LoVo (cell line): ENCODE measurements at regions not wholly inside any gene's neighbourhood (a gene's known extent, or its start where the extent isn't known, plus 50 kb on each side); places are given as distances from the start of the nearest gene placed in this dataset.

Source experiments
- DNase-seq: peaks from one replicate; pipeline ENCODE4 v3.0.0-alpha.2; 2016; ENCODE audit warnings: low spot score

DNA sequence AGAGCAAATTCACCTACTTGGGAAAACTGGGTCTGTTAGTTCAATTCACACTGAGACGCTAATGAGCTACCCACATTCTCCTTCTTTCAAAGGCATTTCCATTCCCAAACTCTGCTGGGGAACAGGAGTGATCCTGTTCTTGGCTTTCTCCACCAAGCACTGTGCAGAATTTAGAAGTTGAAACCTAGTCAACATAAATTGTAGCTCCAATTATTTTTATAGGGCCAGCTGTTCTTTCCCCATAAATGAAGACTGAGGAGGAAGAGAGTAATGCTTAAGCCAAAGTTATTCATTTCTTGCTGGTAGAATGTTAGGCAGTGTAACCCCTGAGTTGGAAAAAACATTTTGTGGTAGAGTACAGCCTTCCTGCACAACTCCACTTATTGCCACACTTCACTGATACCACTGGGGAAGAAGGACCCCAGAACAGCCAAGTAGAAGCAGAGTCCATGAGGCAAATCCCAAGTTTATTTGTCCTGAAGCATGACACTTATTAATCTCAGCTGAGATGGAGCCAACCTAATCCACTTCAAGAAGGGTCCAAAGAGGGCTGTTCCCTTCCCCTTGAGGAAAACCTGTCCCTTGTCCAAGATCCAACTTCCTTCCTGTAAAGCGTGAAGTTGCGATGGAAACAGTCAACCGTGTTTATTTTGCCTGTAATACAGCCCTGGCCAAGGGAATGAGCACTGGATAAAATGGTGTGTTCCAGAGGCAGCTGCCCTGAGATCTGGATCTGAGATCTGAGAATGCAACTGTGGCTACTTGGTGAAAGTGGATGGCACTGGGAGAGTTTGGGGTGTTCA, 151.8 kb downstream of the TBX5 start:
- DNase-seq: no peak

GRCh38 chr12:114248527-114248926, 157.4 kb downstream of the TBX5 start:
- no peak for DNase-seq

DNA sequence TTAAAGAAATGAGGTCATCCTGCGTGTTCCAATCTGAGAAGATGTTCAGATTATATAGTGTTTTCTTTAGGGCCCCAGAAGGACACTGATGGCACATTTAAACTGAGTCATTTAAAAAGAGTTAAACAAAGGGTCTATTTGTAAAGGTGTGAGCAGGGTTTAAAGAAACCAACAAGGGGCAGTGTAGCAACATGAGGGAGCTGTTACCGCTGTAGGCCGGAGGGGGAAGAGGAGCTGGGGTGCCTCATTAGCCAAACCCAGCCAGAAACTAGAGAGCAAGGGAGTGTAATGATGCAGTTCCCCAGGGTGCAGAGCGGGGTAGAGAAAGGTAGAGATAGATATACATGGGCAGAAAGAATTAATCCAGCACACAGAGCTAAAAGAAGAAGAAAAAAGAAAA, 160.4 kb downstream of the TBX5 start:
- DNase-seq: no peak

GRCh38 chr12:114241973-114242434, 163.9 kb downstream of the TBX5 start:
- no peak for DNase-seq

- DNase-seq: no peak
These were observed 165.7 kb downstream of the TBX5 start for GRCh38 chr12:114240288-114240687.

- no peak for DNase-seq
These were observed 167.1 kb downstream of the TBX5 start for GRCh38 chr12:114238808-114239207.

- no peak for DNase-seq
These were observed 168.7 kb downstream of the TBX5 start for GRCh38 chr12:114237230-114237629.

DNA sequence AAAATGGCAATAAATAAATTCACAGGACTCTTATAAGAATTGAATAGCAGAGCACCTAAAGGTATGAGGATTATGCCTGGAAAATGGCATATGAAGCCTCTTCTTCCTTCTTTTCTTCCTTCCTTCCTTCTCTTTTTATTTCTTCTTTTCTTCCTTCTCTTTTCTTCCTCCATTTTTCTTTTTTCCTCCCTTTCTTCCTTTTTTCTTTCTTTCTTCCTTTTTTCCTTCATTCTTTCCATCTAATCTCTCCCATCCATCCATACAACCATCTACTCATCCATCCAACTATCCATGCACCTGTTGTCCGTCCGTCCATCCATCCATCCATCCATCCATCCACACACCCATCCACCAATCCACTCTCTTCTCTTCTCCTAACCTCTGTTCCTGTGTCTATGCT, 173.8 kb downstream of the TBX5 start:
- no peak for DNase-seq

- no peak for DNase-seq
These were observed 176.8 kb downstream of the TBX5 start for GRCh38 chr12:114229150-114229549.

- DNase-seq: no peak
These were observed 179.6 kb downstream of the TBX5 start for GRCh38 chr12:114226241-114226928.

- no peak for DNase-seq
These were observed 183.8 kb downstream of the TBX5 start for GRCh38 chr12:114221957-114222630.

- DNase-seq: no peak
These were observed 184.7 kb downstream of the TBX5 start for GRCh38 chr12:114221136-114221833.

- no peak for DNase-seq
These were observed 185.6 kb downstream of the TBX5 start for GRCh38 chr12:114220311-114220710.

DNA sequence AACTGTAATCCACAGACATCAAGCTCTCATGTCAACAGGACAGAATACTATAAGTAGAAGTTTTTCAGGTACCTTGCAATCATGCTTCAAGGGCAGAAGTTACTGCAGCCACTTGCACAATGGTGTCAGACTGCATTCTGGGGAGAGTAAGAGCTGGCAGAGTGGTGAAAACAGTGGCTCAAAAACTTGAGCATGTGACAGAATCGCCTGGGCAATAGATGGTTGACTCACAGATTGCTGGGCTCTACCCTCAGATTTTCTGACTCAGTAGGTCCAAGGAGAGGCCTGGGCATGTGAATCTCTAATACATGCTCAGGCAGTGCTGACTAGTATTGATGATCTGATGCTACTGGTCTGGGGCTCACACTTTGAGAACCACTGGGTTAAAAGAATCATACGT, 187.8 kb downstream of the TBX5 start:
- no peak for DNase-seq

- DNase-seq: no peak
These were observed 190.2 kb downstream of the TBX5 start for GRCh38 chr12:114215746-114216145.

GRCh38 chr12:114213055-114213581, 192.8 kb downstream of the TBX5 start:
- no peak for DNase-seq

GRCh38 chr12:114209861-114210260, 196.1 kb downstream of the TBX5 start:
- no peak for DNase-seq

DNA sequence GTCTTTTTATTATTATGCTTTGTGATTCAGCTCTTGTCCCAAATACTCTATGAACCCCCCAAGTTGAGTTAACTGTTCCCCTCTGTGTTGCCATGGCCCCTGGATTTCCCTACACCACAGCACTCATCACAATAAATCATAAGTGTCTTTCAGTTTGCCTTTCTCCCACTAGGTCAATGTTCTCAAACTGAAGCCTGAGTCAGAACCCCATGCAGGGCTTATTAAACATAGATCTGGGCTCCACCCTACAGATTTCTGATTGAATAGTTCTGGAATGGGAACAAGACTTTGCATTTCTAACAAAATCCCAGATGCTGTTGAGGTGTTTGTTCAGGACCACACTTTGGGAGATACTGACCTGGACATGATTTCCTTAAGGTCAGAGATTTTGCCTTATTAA, 199.4 kb downstream of the TBX5 start:
- no peak for DNase-seq

DNA sequence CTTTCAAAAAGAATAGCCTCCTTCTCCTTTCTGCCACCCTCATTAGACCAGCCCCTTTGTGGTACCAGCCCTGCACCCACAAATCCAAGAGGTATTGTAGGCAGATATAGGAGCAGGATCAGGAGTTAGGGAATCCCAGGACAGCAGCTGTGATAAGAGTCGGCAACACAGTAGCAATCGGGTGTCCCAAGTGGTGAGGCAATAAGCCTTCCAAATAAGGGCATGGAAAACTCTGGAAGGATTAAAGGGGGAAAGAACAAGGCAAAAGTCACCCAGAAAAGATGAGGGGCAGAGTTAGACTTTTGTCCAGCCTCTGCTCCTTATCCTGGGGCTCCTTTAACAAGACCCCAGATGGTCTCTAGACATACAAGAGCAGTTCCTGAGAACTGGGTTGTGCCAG, 204.2 kb downstream of the TBX5 start:
- no peak for DNase-seq

DNA sequence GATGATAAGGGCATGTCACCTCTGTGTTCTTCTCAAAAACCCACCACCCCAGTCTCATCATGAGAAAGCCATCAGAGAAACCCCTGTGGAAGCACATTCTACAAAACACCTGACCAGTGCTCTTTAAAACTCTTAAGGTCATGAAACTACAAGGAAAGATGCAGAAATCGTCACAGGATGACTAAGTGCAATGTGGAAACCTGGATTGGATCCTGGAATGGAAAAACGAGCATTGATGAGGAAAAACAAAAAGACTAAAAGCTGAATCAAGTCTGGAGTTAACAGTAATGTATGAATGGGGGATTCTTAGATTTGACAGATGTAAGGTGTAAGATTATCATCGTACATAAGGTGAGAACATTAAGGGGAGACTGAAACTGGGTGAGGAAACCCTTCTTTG, 211.0 kb downstream of the TBX5 start:
- no peak for DNase-seq

DNA sequence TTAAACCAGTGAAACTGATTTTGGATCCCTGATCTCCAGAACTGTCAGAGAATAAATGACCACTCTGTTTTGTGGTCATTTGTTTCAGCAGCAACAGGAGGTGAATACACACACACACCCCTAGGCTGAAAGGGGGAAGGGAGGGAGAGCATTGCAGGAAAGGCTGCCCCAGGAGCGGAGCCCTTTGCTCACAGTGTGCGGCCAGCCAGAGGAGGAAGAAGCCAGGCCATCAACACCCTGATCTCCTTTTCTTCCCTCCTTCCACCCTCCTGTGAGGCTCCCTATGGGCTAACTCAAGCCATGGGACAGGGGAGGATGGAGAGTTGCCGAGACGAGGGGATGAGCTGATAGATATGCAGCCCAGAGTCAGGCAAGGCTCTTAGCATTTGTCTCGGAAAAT, 211.9 kb downstream of the TBX5 start:
- DNase-seq: no peak

- no peak for DNase-seq
These were observed 212.5 kb downstream of the TBX5 start for GRCh38 chr12:114193474-114193873.
